Endodermal cell (in vitro differentiated cells): ENCODE measurements at regions not wholly inside any gene's neighbourhood (a gene's known extent, or its start where the extent isn't known, plus 50 kb on each side); places are given as distances from the start of the nearest gene placed in this dataset.

Source experiments
- DNase-seq: peaks from one replicate; pipeline ENCODE4 v3.0.0-alpha.2; 2017
- H3K27ac ChIP-seq: 2 replicates; pipeline ENCODE4 v1.5.1; 2013; ENCODE audit warnings: mild to moderate bottlenecking, low read depth, low read length, moderate library complexity
- H3K27me3 ChIP-seq: 2 replicates; pipeline ENCODE4 v1.6.1; 2013; ENCODE audit warnings: mild to moderate bottlenecking, low read length, moderate library complexity; ENCODE audit not compliant: insufficient read depth, control insufficient read depth, poor library complexity, severe bottlenecking
- H3K36me3 ChIP-seq: 2 replicates; pipeline ENCODE4 v1.7.0; 2013; ENCODE audit warnings: mild to moderate bottlenecking, low read length, moderate library complexity; ENCODE audit not compliant: control insufficient read depth, insufficient read depth
- H3K4me1 ChIP-seq: one replicate; pipeline ENCODE4 v1.7.0; 2013; ENCODE audit warnings: low read length; ENCODE audit not compliant: control insufficient read depth, insufficient read depth
- H3K4me3 ChIP-seq: 2 replicates; pipeline ENCODE4 v1.5.1; 2013; ENCODE audit warnings: mild to moderate bottlenecking, low read length, moderate library complexity
- H3K9ac ChIP-seq: 2 replicates; pipeline ENCODE4 v1.6.1; 2013; ENCODE audit warnings: mild to moderate bottlenecking, low read length, moderate library complexity; ENCODE audit not compliant: poor library complexity, severe bottlenecking; ENCODE audit errors: extremely low read depth
- H3K9me3 ChIP-seq: 2 replicates; pipeline ENCODE4 v1.6.1; 2013; ENCODE audit warnings: mild to moderate bottlenecking, low read length, moderate library complexity; ENCODE audit not compliant: control insufficient read depth
- H3K27ac Mint-ChIP-seq: 2 replicates; pipeline ENCODE4 v1.8.0; 2020; ENCODE audit warnings: mixed read lengths
- H3K27me3 Mint-ChIP-seq: 2 replicates; pipeline ENCODE4 v1.8.0; 2021; ENCODE audit warnings: mild to moderate bottlenecking, mixed read lengths; ENCODE audit not compliant: insufficient read depth
- H3K36me3 Mint-ChIP-seq: 2 replicates; pipeline ENCODE4 v1.8.0; 2020; ENCODE audit warnings: low read depth, mixed read lengths
- H3K4me1 Mint-ChIP-seq: 2 replicates; pipeline ENCODE4 v1.8.0; 2020; ENCODE audit warnings: mixed read lengths
- H3K4me3 Mint-ChIP-seq: 2 replicates; pipeline ENCODE4 v1.8.0; 2020; ENCODE audit warnings: mild to moderate bottlenecking, moderate library complexity, mixed read lengths
- H3K9me3 Mint-ChIP-seq: 2 replicates; pipeline ENCODE4 v1.8.0; 2020; ENCODE audit warnings: mild to moderate bottlenecking, mixed read lengths
- WGBS, 2 experiments: methylation state at CpG; one replicate each; pipeline versions ENCODE4 v1.1.5 to v1.1.7; 2013; ENCODE audit warnings: missing lambda C conversion rate in 2 of 2, mixed read lengths in 1 of 2; ENCODE audit not compliant: insufficient coverage in 1 of 2, insufficient read length in 1 of 2; 5-methylcytosine and 5-hydroxymethylcytosine counted together
- TF ChIP-seq, protein P1 (sequence below): fragments of 200-600 bp; sonication (generic); conservative IDR thresholded peaks from 2 replicates; pipeline ENCODE4 v1.5.0; 2021; ENCODE audit warnings: antibody characterized with exemption, mild to moderate bottlenecking

DNA sequence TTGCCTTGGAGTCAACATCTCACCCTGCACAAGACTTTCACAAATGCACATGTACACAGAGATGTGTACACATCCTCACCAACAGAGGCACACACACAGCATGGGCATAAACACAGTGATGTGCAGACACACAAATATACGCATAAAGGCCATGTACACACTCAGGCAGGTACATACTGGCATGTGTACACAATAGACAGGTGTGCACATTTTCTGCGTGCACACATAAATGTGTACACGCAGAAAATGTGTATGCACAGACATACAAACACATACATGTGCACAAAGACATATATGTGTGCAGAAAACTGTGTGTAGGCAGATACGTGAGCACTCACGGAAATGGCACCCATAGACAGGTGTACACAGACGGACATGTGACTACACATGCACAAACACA lies 85.3 kb upstream of the ZBTB40 start:
- Histone ChIP-seq H3K4me1 (no peaks in the 10 kb centered on the region), H3K4me3 (no peak overlapping the region), H3K36me3 (no peaks in the 10 kb centered on the region), H3K9ac (no peak overlapping the region), H3K27ac (no peak overlapping the region), H3K9me3 (no peaks in the 10 kb centered on the region), H3K27me3 (no peaks in the 10 kb centered on the region)
- WGBS, 2 experiments, result 95 to 100% methylated on average over 3 to 6 of the region's 6 CpGs
- Mint-ChIP-seq H3K4me3 (no peak overlapping the region), H3K4me1 (peaks cover 8% of the 10 kb centered on the region), H3K27ac (no peak overlapping the region), H3K27me3 (peaks cover 4% of the 10 kb centered on the region), H3K36me3 (no peaks in the 10 kb centered on the region), H3K9me3 (no peaks in the 10 kb centered on the region)
- DNase-seq, result no peak
- TF ChIP-seq, protein P1, sequence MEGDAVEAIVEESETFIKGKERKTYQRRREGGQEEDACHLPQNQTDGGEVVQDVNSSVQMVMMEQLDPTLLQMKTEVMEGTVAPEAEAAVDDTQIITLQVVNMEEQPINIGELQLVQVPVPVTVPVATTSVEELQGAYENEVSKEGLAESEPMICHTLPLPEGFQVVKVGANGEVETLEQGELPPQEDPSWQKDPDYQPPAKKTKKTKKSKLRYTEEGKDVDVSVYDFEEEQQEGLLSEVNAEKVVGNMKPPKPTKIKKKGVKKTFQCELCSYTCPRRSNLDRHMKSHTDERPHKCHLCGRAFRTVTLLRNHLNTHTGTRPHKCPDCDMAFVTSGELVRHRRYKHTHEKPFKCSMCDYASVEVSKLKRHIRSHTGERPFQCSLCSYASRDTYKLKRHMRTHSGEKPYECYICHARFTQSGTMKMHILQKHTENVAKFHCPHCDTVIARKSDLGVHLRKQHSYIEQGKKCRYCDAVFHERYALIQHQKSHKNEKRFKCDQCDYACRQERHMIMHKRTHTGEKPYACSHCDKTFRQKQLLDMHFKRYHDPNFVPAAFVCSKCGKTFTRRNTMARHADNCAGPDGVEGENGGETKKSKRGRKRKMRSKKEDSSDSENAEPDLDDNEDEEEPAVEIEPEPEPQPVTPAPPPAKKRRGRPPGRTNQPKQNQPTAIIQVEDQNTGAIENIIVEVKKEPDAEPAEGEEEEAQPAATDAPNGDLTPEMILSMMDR, result no peak

DNA sequence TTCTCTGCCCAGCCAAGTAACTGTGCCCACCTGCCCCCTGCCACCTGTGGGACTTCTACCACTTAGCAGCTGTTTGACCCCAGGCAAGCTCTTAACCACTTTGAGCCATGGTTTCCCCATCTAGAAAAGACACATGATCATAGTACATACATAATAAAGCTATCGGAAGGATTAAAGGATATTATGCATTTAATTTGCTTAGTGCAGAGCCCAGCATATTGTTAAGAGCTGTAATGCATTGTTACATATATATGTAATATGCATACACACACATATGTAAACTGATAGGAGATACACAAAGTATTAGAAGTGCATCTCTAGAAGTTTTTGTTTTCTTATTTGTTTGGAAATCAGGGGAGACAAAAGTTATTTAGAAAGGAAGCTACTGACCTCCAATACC lies 83.5 kb upstream of the ZBTB40 start:
- H3K27ac ChIP-seq, result no peak overlapping the region
- H3K4me1 Mint-ChIP-seq, result peaks cover 8% of the 10 kb centered on the region
- no peaks in the 10 kb centered on the region for H3K36me3 Mint-ChIP-seq
- no peaks in the 10 kb centered on the region for H3K27me3 ChIP-seq
- H3K27ac Mint-ChIP-seq, result no peak overlapping the region
- H3K9ac ChIP-seq, result no peak overlapping the region
- H3K36me3 ChIP-seq, result no peaks in the 10 kb centered on the region
- WGBS, 2 experiments, result 60 to 100% methylated on average over 1 of the region's 1 CpG
- no peak for DNase-seq
- H3K27me3 Mint-ChIP-seq, result peaks cover 4% of the 10 kb centered on the region
- H3K4me1 ChIP-seq, result no peaks in the 10 kb centered on the region
- TF ChIP-seq, protein P1, result no peak
- H3K9me3 ChIP-seq, result no peaks in the 10 kb centered on the region
- no peak overlapping the region for H3K4me3 Mint-ChIP-seq
- no peak overlapping the region for H3K4me3 ChIP-seq
- no peaks in the 10 kb centered on the region for H3K9me3 Mint-ChIP-seq

DNA sequence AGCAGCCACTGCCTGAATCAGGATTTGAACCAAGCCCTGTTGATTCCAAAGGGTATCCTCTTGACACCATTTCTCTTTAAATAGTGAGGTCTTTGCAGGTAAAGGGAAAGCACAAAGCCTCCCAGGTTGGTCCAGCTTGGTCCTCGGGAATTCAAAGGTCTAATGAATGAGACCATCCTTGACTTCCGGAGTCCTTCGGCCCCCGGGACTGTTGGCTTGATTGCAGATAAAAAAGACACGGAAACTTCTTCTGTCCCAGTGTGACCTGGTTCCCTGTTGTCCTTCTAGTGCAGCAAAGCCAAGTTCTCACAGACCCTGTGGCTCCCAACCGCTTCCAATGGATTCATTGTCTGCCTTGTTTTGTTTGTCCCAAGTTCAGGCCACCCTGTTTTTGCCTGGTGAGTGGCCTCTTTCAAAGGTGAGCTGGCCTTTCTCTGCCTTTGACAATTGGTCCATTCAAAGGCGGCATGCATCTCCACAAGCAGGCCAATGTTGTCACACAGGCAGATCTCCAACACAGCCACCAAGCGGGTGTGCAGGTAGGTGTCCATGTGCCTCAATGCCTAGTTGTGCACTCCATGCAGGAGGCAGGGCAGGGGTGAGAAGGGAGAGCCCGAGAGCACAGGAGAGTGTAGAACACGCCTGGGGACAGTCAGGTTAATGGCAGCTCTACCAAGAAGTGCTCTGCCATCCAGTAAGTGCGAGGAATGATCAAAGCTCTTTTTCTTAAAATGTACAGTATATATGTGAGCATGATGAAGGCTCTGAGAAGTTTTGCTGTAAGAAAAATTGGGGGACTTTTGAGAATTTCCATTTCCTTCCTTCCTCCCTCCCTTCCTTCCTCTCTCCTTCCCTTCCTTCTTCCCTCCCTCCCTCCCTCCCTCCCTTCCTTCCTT lies 82.1 kb upstream of the ZBTB40 start:
- Histone ChIP-seq H3K9me3 (no peaks in the 10 kb centered on the region), H3K4me3 (no peak overlapping the region), H3K27me3 (no peaks in the 10 kb centered on the region), H3K4me1 (no peaks in the 10 kb centered on the region), H3K36me3 (no peaks in the 10 kb centered on the region), H3K27ac (no peak overlapping the region), H3K9ac (no peak overlapping the region)
- DNase-seq, result no peak
- no peak overlapping the region for H3K4me3 Mint-ChIP-seq
- TF ChIP-seq, protein P1, result no peak
- no peaks in the 10 kb centered on the region for H3K9me3 Mint-ChIP-seq
- WGBS, 2 experiments, result 93% methylated on average over 10 to 11 of the region's 11 CpGs
- no peak overlapping the region for H3K27ac Mint-ChIP-seq
- peaks cover 4% of the 10 kb centered on the region for H3K27me3 Mint-ChIP-seq
- H3K4me1 Mint-ChIP-seq, result peaks cover 8% of the 10 kb centered on the region
- no peaks in the 10 kb centered on the region for H3K36me3 Mint-ChIP-seq
